IPS DF 4.7 (cell line): ENCODE measurements at regions not wholly inside any gene's neighbourhood (a gene's known extent, or its start where the extent isn't known, plus 50 kb on each side); places are given as distances from the start of the nearest gene placed in this dataset.
"Not testable (repeated sequence)": the region's sequence is repeated elsewhere in the genome, so short reads cannot be mapped to it uniquely, and the experiment has no call there.

ENCODE experiments used
- DNase-seq: peaks from one replicate; pipeline ENCODE4 v3.0.0-alpha.2; 2013; ENCODE audit warnings: low spot score; ENCODE audit errors: extremely low read depth

DNA sequence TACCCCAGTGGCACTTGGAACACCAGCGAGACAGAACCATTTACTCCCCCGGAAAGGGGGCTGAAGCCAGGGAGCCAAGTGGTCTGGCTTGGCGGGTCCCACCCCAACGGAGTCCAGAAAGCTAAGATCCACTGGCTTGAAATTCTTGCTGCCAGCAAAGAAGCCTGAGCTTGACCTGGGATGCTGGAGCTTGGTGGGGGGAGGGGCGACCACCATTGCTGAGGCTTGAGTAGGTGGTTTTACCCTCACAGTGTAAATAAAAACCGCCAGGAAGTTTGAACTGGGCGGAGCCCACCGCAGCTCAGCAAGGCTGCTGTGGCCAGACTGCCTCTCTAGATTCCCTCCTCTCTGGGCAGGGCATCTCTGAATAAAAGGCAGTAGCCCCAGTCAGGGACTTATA lies 62.8 kb downstream of the RPS24 start:
- not testable (repeated sequence) for DNase-seq

DNA sequence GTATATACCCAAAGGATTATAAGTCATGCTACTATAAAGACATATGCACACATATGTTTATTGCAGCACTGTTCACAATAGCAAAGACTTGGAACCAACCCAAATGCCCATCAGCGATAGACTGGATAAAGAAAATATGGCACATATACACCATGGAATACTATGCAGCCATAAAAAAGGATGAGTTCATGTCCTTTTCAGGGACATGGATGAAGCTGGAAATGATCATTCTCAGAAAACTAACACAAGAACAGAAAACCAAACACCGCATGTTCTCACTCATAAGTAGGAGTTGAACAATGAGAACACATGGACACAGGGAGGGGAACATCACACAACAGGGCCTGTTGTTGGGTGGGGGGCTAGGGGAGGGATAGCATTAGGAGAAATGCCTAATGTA lies 68.9 kb downstream of the RPS24 start:
- not testable (repeated sequence) for DNase-seq

GRCh38 chr10:78109210-78109609 lies 75.5 kb downstream of the RPS24 start:
- DNase-seq, result no peak

DNA sequence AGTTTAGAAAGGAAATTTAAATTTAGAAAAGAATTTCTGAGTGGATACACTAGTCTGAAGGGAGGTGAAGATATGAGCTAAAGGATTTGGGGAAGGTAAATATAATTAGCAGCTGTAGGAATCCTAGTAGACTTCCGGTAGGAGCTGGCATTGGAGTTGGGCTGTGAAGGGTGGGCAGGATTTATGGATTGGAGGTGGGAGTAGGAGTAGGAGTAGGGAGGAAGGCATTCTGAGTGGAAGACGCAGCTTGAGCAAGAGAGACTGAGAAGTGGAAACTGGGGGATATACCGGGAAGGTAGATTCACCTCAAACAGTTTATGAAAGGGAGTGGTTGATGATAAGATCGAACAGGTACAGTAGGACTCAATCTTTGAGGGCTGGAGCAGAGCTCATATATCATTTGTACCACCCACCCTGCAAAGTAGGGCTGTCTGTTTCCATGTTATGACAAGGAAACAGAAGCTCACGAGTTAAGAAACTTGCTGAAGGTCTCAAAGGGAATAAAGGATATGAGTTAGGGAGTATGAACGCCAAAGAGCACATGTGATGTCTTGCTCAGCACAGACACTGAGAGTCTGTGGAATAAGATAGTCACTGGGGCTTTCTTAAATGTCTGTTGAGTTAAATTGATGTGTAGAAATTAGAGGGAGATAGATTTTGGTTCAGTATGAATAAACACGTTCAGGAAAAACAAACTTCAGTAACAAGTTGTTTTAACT lies 81.6 kb downstream of the RPS24 start:
- DNase-seq, result no peak

DNA sequence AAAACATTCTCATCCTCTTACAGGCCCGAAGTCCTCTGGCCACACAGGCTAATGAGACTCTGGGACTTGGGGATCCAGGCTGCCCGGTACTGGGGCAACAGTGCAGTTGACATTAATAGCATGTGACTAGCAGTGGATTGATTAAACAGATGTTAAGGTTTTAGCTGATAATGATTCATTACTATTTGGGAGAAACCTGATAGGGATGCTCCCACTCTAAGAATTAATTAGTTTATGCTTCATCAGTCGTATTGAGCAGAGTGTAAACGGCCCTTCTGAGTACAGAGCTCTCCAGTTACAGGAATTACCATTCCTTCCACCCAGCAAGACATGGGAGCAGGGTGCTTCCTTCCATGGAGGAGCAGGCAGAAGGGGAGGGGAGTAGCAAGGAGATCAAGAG lies 82.7 kb downstream of the RPS24 start:
- no peak for DNase-seq

DNA sequence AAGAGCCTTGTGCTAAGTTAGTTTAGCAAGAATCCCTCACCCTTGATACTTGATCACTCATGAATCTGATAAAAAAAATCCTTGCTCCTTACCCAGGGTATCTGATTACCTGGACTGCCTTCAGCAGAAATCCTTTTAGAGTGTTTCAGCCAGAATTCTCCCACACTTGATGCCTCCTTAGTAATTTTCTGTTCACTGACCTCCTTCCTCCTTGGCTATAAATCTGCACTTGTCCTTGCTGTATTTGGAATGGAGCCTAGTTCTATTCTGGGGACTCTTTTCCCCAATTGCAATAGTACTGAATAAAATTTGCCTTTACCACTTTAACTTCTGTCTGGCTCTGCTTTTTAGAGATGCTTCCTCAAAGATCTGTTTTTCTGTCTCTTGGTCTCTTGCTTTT lies 84.9 kb downstream of the RPS24 start:
- DNase-seq, result no peak

DNA sequence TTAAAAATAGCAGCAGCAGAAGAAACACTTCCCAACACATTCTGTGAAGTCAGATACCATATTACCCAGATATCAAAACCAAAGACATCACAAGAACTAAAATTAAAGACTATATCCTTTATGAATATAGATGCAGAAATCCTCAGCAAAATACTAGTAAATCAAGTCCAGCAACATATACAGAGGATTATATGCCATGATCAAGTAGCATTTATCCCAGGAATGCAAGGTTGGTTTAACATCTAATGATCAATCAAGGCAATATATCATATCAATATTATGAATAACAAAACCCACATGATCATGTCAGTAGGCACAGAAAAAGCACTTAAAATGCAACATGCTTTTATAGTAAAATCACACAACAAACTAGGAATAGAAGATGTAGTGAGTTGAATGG lies 88.1 kb downstream of the RPS24 start:
- DNase-seq, result no peak

DNA sequence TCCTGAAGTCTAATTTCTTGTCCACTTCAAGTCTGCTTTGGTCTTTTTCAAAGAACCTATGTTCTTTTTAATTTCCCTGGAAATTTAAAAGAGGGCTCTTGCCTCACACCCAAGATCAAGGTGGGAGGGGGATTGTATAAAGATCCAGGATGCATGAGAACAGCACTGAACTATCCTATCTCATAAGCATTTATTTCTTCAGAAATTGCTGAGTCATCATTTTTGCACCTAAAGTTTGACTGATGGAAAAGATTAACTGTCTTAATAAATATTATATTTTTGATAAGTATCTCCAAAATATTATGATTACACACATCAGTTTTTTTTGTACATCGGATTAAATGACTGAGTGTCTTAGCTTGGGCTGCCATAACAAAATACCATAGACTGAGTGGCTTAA lies 90.5 kb downstream of the RPS24 start:
- DNase-seq, result no peak

- no peak for DNase-seq
Observed at GRCh38 chr10:78129211-78129610, 95.5 kb downstream of the RPS24 start.

DNA sequence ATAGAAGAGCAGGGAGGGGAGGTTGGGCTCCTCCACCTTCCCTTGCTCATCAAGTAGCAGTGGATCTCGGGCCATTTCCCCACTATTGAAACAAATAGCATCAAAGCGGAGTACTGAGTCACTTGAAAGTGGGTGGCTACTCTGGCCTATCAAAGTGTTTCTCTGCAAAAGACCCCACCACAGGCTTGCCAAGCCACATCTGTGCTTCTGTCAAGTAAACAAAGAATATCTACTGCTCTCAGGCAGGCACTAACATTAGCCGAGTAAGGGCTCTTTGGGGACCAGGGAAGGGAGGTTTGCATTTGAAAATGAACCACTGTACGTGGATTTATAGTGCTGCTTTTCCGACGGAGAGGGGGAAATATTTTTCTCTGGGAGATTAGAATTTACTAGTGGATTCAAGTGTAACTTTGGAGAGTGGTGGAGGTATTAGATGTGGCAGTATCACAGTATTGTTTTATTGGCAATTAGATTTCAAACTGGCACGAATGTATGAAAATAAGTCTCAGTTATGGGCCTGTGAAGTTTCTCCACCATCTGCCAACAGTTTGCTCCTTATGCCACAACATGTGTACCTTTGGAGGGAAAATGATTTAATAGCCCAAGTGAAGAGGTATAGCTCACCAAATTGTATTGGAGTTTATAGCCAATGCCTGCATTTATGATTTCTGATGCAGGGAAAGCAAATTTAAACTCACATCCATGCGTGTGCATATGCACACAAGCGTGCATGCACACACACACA lies 97.5 kb downstream of the RPS24 start:
- no peak for DNase-seq

DNA sequence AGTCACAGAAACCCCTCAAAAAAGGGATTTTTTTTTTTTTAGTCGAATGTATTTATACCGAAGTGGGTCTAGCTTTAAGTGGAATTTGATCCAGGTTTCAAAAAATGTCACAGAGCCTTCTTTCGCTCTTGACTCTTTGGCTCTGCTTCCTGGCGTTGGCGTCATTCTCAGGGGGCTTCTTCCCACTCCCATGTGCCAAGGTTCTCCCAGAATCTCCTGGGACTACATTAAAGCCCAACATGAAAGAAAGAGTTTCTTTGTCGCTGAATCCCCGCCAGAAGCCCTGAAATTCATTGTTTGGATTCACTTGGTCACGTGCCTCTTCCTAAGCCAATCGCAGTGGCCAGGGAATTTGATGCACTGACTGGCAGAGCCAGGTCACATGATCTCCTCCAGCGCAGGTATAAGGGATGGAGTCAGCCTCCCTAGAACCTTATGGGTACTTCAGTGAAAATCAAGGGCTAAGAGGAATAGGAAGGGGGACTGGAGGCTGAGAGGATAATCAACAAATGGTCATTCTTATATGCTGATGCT lies 101.2 kb downstream of the RPS24 start:
- no peak for DNase-seq

DNA sequence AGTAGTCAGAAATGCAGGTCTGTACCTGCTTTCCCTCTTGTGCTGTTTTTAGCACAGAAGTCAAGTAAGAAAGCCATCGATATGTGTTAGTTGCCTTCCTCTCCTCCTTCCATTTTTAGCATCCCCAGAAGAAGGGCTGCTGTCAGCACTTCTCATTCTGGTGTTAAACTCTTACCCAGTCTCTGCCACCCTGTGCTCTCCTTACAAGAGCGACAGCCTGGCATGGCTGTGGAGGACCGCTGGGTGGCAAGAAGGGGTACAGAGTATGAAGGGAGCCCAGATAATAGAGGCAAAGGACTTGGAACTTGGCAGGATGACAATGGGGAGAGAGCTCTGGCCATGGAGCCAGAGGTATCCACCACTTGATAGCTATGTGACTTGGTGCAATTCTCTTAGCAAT lies 103.5 kb downstream of the RPS24 start:
- DNase-seq, result no peak

- DNase-seq, result no peak
Observed at GRCh38 chr10:78139341-78139740, 105.7 kb downstream of the RPS24 start.

GRCh38 chr10:78140066-78140630 lies 106.5 kb downstream of the RPS24 start:
- DNase-seq, result no peak

- no peak for DNase-seq
Observed at GRCh38 chr10:78143576-78143975, 109.9 kb downstream of the RPS24 start.

DNA sequence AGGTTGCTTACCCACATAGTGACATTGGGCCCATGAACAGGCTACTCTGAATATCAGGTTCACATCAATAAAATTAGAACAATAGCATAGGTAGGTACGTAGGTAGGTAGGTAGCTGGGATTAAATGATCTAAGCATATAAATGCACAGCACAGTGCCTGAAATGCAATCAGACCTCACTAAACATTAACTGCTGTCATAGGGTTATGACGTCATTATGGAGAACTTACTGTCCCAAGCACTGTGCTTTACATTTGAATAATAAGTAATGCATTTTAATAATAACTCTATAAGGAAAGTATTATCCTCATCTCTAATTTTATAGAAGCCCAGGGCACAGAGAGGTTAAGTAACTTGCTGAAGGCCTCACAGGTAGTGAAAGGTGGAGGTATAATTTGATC lies 112.5 kb downstream of the RPS24 start:
- DNase-seq, result no peak

- DNase-seq, result no peak
Observed at GRCh38 chr10:78147202-78147601, 113.5 kb downstream of the RPS24 start.

GRCh38 chr10:78148216-78148960 lies 114.7 kb downstream of the RPS24 start:
- no peak for DNase-seq

GRCh38 chr10:78148961-78149612 lies 115.4 kb downstream of the RPS24 start:
- DNase-seq, result no peak

GRCh38 chr10:78150756-78151155 lies 117.1 kb downstream of the RPS24 start:
- DNase-seq, result no peak

DNA sequence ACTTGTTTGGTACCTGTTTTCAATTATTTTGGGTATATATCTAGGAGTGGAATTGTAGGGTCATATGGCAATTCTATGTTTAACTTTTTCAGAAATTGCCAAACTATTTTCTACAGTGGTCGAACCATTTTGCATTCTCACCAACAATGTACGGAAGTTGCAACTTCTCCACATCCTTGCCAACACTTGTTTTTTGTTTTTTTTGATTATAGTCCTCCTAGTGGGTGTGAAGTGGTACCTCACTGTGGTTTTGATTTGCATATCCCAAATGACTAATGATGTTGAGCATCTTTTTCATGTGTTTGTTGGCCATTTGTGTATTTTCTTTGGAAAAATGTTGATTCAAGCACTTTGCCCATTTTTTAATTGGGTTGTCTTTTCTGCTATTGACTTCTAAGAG lies 122.1 kb downstream of the RPS24 start:
- no peak for DNase-seq
